Neuronal stem cell (in vitro differentiated cells): ENCODE measurements at regions not wholly inside any gene's neighbourhood (a gene's known extent, or its start where the extent isn't known, plus 50 kb on each side); places are given as distances from the start of the nearest gene placed in this dataset.

ENCODE experiments used
- DNase-seq: peaks from one replicate; pipeline ENCODE4 v3.0.0-alpha.2; 2013; ENCODE audit warnings: low spot score
- H2AFZ ChIP-seq: one replicate; pipeline ENCODE4 v1.6.1; 2013; ENCODE audit warnings: mild to moderate bottlenecking, low read length, inconsistent platforms
- H2AK5ac ChIP-seq: 2 replicates; pipeline ENCODE4 v1.6.1; 2013; ENCODE audit warnings: low read depth, mild to moderate bottlenecking, inconsistent platforms, low read length, moderate library complexity, mixed read lengths
- H2BK120ac ChIP-seq: 2 replicates; pipeline ENCODE4 v1.6.1; 2013; ENCODE audit warnings: low read depth, mild to moderate bottlenecking, inconsistent platforms, low read length, moderate library complexity, mixed read lengths
- H2BK12ac ChIP-seq: one replicate; pipeline ENCODE4 v1.6.1; 2013; ENCODE audit warnings: low read length, inconsistent platforms
- H2BK15ac ChIP-seq: 2 replicates; pipeline ENCODE4 v1.6.1; 2013; ENCODE audit warnings: mild to moderate bottlenecking, low read length, inconsistent platforms, mixed read lengths
- H2BK5ac ChIP-seq: one replicate; pipeline ENCODE4 v1.6.1; 2013; ENCODE audit warnings: inconsistent platforms, mild to moderate bottlenecking, low read length, moderate library complexity
- H3K14ac ChIP-seq: one replicate; pipeline ENCODE4 v1.6.1; 2013; ENCODE audit warnings: low read length, inconsistent platforms
- H3K18ac ChIP-seq: 2 replicates; pipeline ENCODE4 v1.6.1; 2013; ENCODE audit warnings: low read length, inconsistent platforms
- H3K23ac ChIP-seq: 2 replicates; pipeline ENCODE4 v1.6.1; 2013; ENCODE audit warnings: low read depth, mild to moderate bottlenecking, mixed read lengths, low read length, inconsistent platforms; ENCODE audit not compliant: poor library complexity
- H3K27ac ChIP-seq: replicated peaks from 3 replicates; pipeline ENCODE4 v1.5.1; 2013; ENCODE audit warnings: low read length, inconsistent platforms
- H3K27me3 ChIP-seq, 3 experiments: 2 replicates each; pipeline ENCODE4 v1.6.1; 2013; ENCODE audit warnings: low read length in 3 of 3, mild to moderate bottlenecking in 2 of 3, inconsistent platforms in 1 of 3, low read depth in 1 of 3, mixed read lengths in 1 of 3, moderate library complexity in 1 of 3; ENCODE audit not compliant: control insufficient read depth in 3 of 3, insufficient read depth in 3 of 3
- H3K36me3 ChIP-seq, 2 donors: replicated peaks in 1 of 2; 2 replicates each; pipeline ENCODE4 v1.6.1; 2013; ENCODE audit warnings: low read length in 2 of 2; ENCODE audit not compliant: control insufficient read depth in 2 of 2, insufficient read depth in 2 of 2
- H3K4ac ChIP-seq: 2 replicates; pipeline ENCODE4 v1.6.1; 2013; ENCODE audit warnings: inconsistent platforms, mild to moderate bottlenecking, low read length, moderate library complexity
- H3K4me1 ChIP-seq, 2 donors: 1 replicate in 1 of 2; 2 replicates in 1 of 2; pipeline ENCODE4 v1.6.1; 2013; ENCODE audit warnings: low read length in 2 of 2, low read depth in 1 of 2; ENCODE audit not compliant: control insufficient read depth in 2 of 2, insufficient read depth in 1 of 2
- H3K4me2 ChIP-seq: one replicate; pipeline ENCODE4 v1.6.1; 2013; ENCODE audit warnings: mild to moderate bottlenecking, low read length, inconsistent platforms; ENCODE audit not compliant: insufficient read depth, poor library complexity, severe bottlenecking
- H3K4me3 ChIP-seq, 2 donors: 2 replicates each; pipeline ENCODE4 v1.5.1; 2013; ENCODE audit warnings: low read length in 2 of 2, mild to moderate bottlenecking in 2 of 2, inconsistent platforms in 1 of 2, moderate library complexity in 1 of 2
- H3K79me1 ChIP-seq: one replicate; pipeline ENCODE4 v1.6.1; 2013; ENCODE audit warnings: low read depth, mild to moderate bottlenecking, inconsistent platforms, low read length, moderate library complexity
- H3K9ac ChIP-seq: one replicate; pipeline ENCODE4 v1.6.1; 2013; ENCODE audit warnings: mild to moderate bottlenecking, low read depth, low read length, inconsistent platforms; ENCODE audit not compliant: poor library complexity
- H3K9me3 ChIP-seq, 2 donors: replicated peaks in 1 of 2; 2 replicates each; pipeline versions ENCODE3 to v1.6.1; 2013; ENCODE audit warnings: low read length in 2 of 2, mild to moderate bottlenecking in 2 of 2, inconsistent platforms in 1 of 2, low read depth in 1 of 2, mixed read lengths in 1 of 2, moderate library complexity in 1 of 2; ENCODE audit not compliant: control insufficient read depth in 2 of 2, insufficient read depth in 1 of 2
- H4K8ac ChIP-seq: one replicate; pipeline ENCODE4 v1.6.1; 2013; ENCODE audit warnings: low read depth, mild to moderate bottlenecking, inconsistent platforms, low read length, moderate library complexity
- H4K91ac ChIP-seq: one replicate; pipeline ENCODE4 v1.6.1; 2013; ENCODE audit warnings: low read length, low read depth, mild to moderate bottlenecking, inconsistent platforms; ENCODE audit not compliant: poor library complexity
- WGBS, 2 donors: extraction: QIAGEN DNeasy Blood & Tissue Kit; methylation state at CpG; one replicate each; pipeline ENCODE4 v1.1.7; 2013; ENCODE audit warnings: missing lambda C conversion rate in 2 of 2, mixed read lengths in 1 of 2; ENCODE audit not compliant: insufficient read length in 2 of 2, insufficient replicate concordance in 1 of 2; ENCODE audit errors: extremely low coverage in 2 of 2; 5-methylcytosine and 5-hydroxymethylcytosine counted together

DNA sequence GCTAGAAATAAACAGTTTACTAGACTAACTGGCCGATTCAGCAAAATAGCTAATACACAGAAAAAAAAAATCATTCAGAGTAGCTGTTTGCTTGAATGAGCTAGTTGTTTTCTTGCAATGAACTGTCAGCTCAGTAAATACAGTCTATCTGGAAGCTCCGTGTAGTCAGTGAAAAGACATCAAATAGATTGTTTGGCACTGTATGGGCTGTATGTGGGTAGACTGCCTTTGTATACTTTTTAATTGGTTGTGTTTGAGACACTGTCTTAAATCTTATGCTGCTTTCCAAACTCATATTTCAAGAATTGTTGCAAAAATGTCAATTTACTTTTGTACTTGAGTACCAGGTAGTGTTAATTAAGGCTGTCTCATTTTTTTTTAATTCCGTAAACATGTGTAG is 61.6 kb upstream of the GPR174 start:
- Histone ChIP-seq H3K9me3 (no peaks in the 10 kb centered on the region), H3K4me2 (no peak overlapping the region), H2AK5ac (no peak overlapping the region), H3K23ac (no peak overlapping the region), H3K4me1 (no peaks in the 10 kb centered on the region), H3K4me3 (no peak overlapping the region), H2BK12ac (no peak overlapping the region), H4K91ac (no peak overlapping the region), H2BK5ac (no peak overlapping the region), H2AFZ (no peak overlapping the region), H3K14ac (no peak overlapping the region), H3K4ac (no peak overlapping the region), H3K36me3 (no peaks in the 10 kb centered on the region), H3K9ac (no peak overlapping the region), H3K18ac (no peak overlapping the region), H3K27me3 (no peaks in the 10 kb centered on the region), H2BK120ac (no peak overlapping the region), H3K79me1 (no peaks in the 10 kb centered on the region), H4K8ac (no peak overlapping the region), H3K27ac (no peak overlapping the region), H2BK15ac (no peak overlapping the region)
- DNase-seq: no peak
- WGBS, 2 donors: no CpG with 5 or more reads among the region's 3 CpGs

DNA sequence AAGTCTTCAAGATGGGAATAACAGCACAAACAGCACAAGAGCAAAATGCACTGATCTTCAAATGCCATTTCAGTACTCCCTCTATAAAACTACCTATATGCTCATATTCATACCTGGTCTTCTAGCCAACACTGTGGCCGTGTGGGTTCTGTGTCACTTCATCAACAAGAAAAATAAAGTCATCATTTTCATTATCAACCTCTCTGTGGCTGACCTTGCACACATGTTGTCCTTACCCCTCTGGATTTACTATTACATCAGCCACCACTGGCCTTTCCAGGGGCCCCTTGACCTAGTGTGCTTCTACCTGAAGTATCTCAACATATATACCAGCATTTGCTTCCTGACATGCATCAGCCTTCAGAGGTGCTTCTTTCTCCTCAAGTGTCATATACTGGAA is 59.6 kb upstream of the GPR174 start:
- WGBS, 2 donors: no CpG with 5 or more reads among the region's 1 CpG
- H3K27ac ChIP-seq: no peak overlapping the region
- no peak overlapping the region for H3K14ac ChIP-seq
- H3K9ac ChIP-seq: no peak overlapping the region
- H3K79me1 ChIP-seq: no peaks in the 10 kb centered on the region
- H2AFZ ChIP-seq: no peak overlapping the region
- no peak overlapping the region for H2BK5ac ChIP-seq
- H3K9me3 ChIP-seq: no peaks in the 10 kb centered on the region
- H3K4me3 ChIP-seq: no peak overlapping the region
- H3K18ac ChIP-seq: no peak overlapping the region
- H2BK120ac ChIP-seq: no peak overlapping the region
- H2BK12ac ChIP-seq: no peak overlapping the region
- no peak overlapping the region for H2BK15ac ChIP-seq
- H3K4ac ChIP-seq: no peak overlapping the region
- H2AK5ac ChIP-seq: no peak overlapping the region
- H3K27me3 ChIP-seq: no peaks in the 10 kb centered on the region
- no peak overlapping the region for H3K4me2 ChIP-seq
- H3K23ac ChIP-seq: no peak overlapping the region
- no peaks in the 10 kb centered on the region for H3K4me1 ChIP-seq
- H4K8ac ChIP-seq: no peak overlapping the region
- no peaks in the 10 kb centered on the region for H3K36me3 ChIP-seq
- no peak for DNase-seq
- H4K91ac ChIP-seq: no peak overlapping the region

DNA sequence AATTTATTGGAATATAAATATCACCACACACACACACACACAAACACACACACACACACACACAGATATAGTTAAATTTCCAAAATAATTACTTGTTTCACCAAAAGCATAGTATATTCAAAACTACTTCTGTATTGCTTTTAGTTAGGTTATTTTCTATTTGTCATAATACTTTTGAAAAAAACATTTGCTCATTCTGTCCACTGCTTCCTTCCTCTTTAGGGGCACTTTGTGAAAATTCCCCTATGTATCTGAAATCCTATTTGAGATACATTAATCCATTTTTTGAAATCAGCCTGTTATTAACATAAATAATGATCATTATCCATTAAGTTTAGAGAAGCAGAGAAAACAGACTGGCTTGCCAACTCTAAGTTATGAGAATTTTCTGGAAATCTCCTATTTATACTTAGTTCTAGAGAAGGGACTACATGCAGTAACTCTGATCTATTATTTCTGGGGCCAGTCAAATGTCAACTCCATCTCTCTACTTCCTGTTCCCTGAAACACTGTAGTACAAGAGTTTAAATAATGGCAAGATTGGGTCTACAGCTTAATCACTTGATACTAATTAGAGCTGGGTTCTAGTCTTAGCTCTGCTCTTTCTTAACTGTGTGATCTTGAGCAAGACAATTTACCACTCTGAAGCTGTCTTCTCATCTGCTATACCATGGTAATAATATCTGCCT is 54.4 kb upstream of the GPR174 start:
- Histone ChIP-seq H4K91ac (no peak overlapping the region), H3K4me1 (no peaks in the 10 kb centered on the region), H3K36me3 (no peaks in the 10 kb centered on the region), H3K18ac (no peak overlapping the region), H3K4ac (no peak overlapping the region), H2BK120ac (no peak overlapping the region), H3K27me3 (no peaks in the 10 kb centered on the region), H3K79me1 (no peaks in the 10 kb centered on the region), H2AFZ (no peak overlapping the region), H2BK15ac (no peak overlapping the region), H2AK5ac (no peak overlapping the region), H2BK12ac (no peak overlapping the region), H3K27ac (no peak overlapping the region), H3K9ac (no peak overlapping the region), H3K4me2 (no peak overlapping the region), H3K9me3 (no peaks in the 10 kb centered on the region), H4K8ac (no peak overlapping the region), H2BK5ac (no peak overlapping the region), H3K4me3 (no peak overlapping the region), H3K23ac (no peak overlapping the region), H3K14ac (no peak overlapping the region)
- no peak for DNase-seq

DNA sequence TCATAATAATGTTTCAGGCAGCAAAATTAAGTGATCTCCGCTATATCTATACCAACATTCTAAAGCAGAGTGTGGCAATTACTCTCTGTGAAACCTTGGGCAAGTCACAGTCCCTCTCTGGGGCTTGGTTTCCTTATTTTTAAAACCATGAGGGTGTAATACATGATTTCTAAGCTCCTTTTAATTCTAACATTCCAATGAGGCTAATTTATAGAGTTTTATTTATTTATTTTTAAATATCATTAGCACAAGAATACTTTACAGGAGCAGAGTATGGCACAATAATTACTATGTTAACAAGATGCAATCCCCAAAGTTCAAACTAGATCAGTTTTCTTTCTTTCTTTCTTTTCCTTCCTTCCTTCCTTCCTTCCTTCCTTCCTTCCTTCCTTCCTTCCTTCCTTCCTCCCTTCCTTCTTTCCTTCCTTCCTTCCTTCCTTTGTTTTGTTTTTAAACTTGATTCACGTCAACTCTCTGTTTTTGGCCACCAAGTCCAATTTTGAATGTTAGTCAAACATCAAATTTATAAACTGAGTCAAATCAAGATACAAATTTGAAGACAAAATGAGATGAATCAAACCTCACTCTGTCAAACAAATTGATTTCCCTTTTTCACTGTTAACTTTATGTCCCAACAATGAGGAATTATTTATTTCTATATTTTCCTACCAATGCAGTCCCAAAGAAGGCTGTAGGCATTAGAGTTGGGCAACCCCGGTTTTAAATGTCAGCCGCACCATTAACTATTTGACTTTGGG is 50.2 kb upstream of the GPR174 start:
- Histone ChIP-seq H4K8ac (no peak overlapping the region), H3K4me3 (no peak overlapping the region), H3K9ac (no peak overlapping the region), H4K91ac (no peak overlapping the region), H2BK12ac (no peak overlapping the region), H3K79me1 (no peaks in the 10 kb centered on the region), H3K9me3 (no peaks in the 10 kb centered on the region), H2AFZ (no peak overlapping the region), H2BK5ac (no peak overlapping the region), H3K27me3 (no peaks in the 10 kb centered on the region), H3K14ac (no peak overlapping the region), H3K4ac (no peak overlapping the region), H2AK5ac (no peak overlapping the region), H3K27ac (no peak overlapping the region), H3K18ac (no peak overlapping the region), H3K4me2 (no peak overlapping the region), H3K23ac (no peak overlapping the region), H3K4me1 (no peaks in the 10 kb centered on the region), H2BK15ac (no peak overlapping the region), H2BK120ac (no peak overlapping the region), H3K36me3 (no peaks in the 10 kb centered on the region)
- no peak for DNase-seq
- WGBS, 2 donors: no CpG with 5 or more reads among the region's 4 CpGs
